ENCODE measurements at regions not wholly inside any gene's neighbourhood (a gene's known extent, or its start where the extent isn't known, plus 50 kb on each side); places are given as distances from the start of the nearest gene placed in this dataset.

- CTCF ChIA-PET = no interaction called here
- Mint-ChIP-seq H3K4me1 (no peaks in the 10 kb centered on the region), H3K4me3 (no peak overlapping the region), H3K36me3 (ENCODE audit: low read depth) (no peaks in the 10 kb centered on the region), H3K27ac (no peak overlapping the region), H3K9me3 (peaks cover 10% of the 10 kb centered on the region), H3K27me3 (no peaks in the 10 kb centered on the region)
- intact Hi-C loops (cut with micrococcal nuclease) = no loop called here
- TF ChIP-seq CTCF (IDR thresholded peaks at IDR 0.05) = no peak
- ATAC-seq (ENCODE audit: low read depth) (no peak), DNase-seq (no peak)
- POLR2A ChIA-PET = no interaction called here
These were observed 353.2 kb upstream of the TRIB2 start for GRCh38 chr2:12363569-12363968.

GRCh38 chr2:12369566-12369965 lies 347.2 kb upstream of the TRIB2 start:
- Mint-ChIP-seq H3K36me3 (ENCODE audit: low read depth) (no peaks in the 10 kb centered on the region), H3K27me3 (no peaks in the 10 kb centered on the region), H3K9me3 (peaks cover 7% of the 10 kb centered on the region), H3K4me1 (no peaks in the 10 kb centered on the region), H3K27ac (no peak overlapping the region), H3K4me3 (no peak overlapping the region)
- intact Hi-C loops (cut with micrococcal nuclease) = no loop called here
- ATAC-seq (ENCODE audit: low read depth) (no peak), DNase-seq (no peak)
- ChIA-PET CTCF (no interaction called here), POLR2A (no interaction called here)
- TF ChIP-seq CTCF (IDR thresholded peaks at IDR 0.05) = no peak

- H3K27ac Mint-ChIP-seq = no peak overlapping the region
- no peaks in the 10 kb centered on the region for H3K27me3 Mint-ChIP-seq
- intact Hi-C loops (cut with micrococcal nuclease) = no loop called here
- CTCF ChIA-PET = no interaction called here
- TF ChIP-seq CTCF (IDR thresholded peaks at IDR 0.05) = no peak
- no peaks in the 10 kb centered on the region for H3K9me3 Mint-ChIP-seq
- POLR2A ChIA-PET = no interaction called here
- no peak overlapping the region for H3K4me3 Mint-ChIP-seq
- peaks cover 7% of the 10 kb centered on the region for H3K4me1 Mint-ChIP-seq
- ATAC-seq (ENCODE audit: low read depth) = no peak
- H3K36me3 Mint-ChIP-seq (ENCODE audit: low read depth) = no peaks in the 10 kb centered on the region
- no peak for DNase-seq
These were observed 340.7 kb upstream of the TRIB2 start for GRCh38 chr2:12376025-12376424.

GRCh38 chr2:12379143-12379542 lies 337.6 kb upstream of the TRIB2 start:
- Mint-ChIP-seq H3K27me3 (no peaks in the 10 kb centered on the region), H3K27ac (no peak overlapping the region), H3K36me3 (ENCODE audit: low read depth) (no peaks in the 10 kb centered on the region), H3K9me3 (no peaks in the 10 kb centered on the region), H3K4me1 (peaks cover 7% of the 10 kb centered on the region), H3K4me3 (no peak overlapping the region)
- ATAC-seq (ENCODE audit: low read depth) = no peak
- ChIA-PET POLR2A (no interaction called here), CTCF (interaction anchor here (1.2 kb wide), 1 partner anchor 337 kb away, joined by 3 read pairs; the partner anchor contains the start of gene TRIB2)
- no peak for DNase-seq
- intact Hi-C loops (cut with micrococcal nuclease) = no loop called here
- no peak for TF ChIP-seq CTCF (IDR thresholded peaks at IDR 0.05)

- H3K27ac Mint-ChIP-seq = no peak overlapping the region
- ATAC-seq (ENCODE audit: low read depth) (no peak), DNase-seq (no peak)
- no peak overlapping the region for H3K4me3 Mint-ChIP-seq
- H3K36me3 Mint-ChIP-seq (ENCODE audit: low read depth) = no peaks in the 10 kb centered on the region
- ChIA-PET POLR2A (no interaction called here), CTCF (no interaction called here)
- no peaks in the 10 kb centered on the region for H3K27me3 Mint-ChIP-seq
- H3K4me1 Mint-ChIP-seq = no peaks in the 10 kb centered on the region
- intact Hi-C loops (cut with micrococcal nuclease) = no loop called here
- no peak for TF ChIP-seq CTCF (IDR thresholded peaks at IDR 0.05)
- peaks cover 2% of the 10 kb centered on the region for H3K9me3 Mint-ChIP-seq
These were observed 335.0 kb upstream of the TRIB2 start for GRCh38 chr2:12381543-12382325.
